HG02588 (cell line): ENCODE measurements at regions not wholly inside any gene's neighbourhood (a gene's known extent, or its start where the extent isn't known, plus 50 kb on each side); places are given as distances from the start of the nearest gene placed in this dataset.

Experiments used
- ATAC-seq: cut with Tn5 transposase; IDR thresholded peaks from one replicate; pipeline ENCODE4 v1.9.1; 2021; ENCODE audit warnings: mild to moderate bottlenecking, moderate library complexity; ENCODE audit not compliant: unreplicated experiment

GRCh38 chr1:24990136-24990535 is 60.1 kb upstream of the RUNX3 start:
- ATAC-seq, result no peak

- ATAC-seq, result no peak
Measured at GRCh38 chr1:24989082-24989481, 59.0 kb upstream of the RUNX3 start.

GRCh38 chr1:24988558-24988912 is 58.5 kb upstream of the RUNX3 start:
- no peak for ATAC-seq

GRCh38 chr1:24987875-24988557 is 57.9 kb upstream of the RUNX3 start:
- ATAC-seq, result no peak

GRCh38 chr1:24987424-24987823 is 57.3 kb upstream of the RUNX3 start:
- ATAC-seq, result no peak

- ATAC-seq, result no peak
Measured at GRCh38 chr1:24986372-24986965, 56.4 kb upstream of the RUNX3 start.

GRCh38 chr1:24985737-24986136 is 55.7 kb upstream of the RUNX3 start:
- no peak for ATAC-seq

- no peak for ATAC-seq
Measured at GRCh38 chr1:24984800-24985522, 54.9 kb upstream of the RUNX3 start.

- no peak for ATAC-seq
Measured at GRCh38 chr1:24984300-24984699, 54.2 kb upstream of the RUNX3 start.

GRCh38 chr1:24983006-24983680 is 53.1 kb upstream of the RUNX3 start:
- ATAC-seq, result no peak

GRCh38 chr1:24981631-24982005 is 51.5 kb upstream of the RUNX3 start:
- no peak for ATAC-seq

- no peak for ATAC-seq
Measured at GRCh38 chr1:24980836-24981630, 51.0 kb upstream of the RUNX3 start.
